CD14-positive monocyte (primary cell): ENCODE measurements at regions not wholly inside any gene's neighbourhood (a gene's known extent, or its start where the extent isn't known, plus 50 kb on each side); places are given as distances from the start of the nearest gene placed in this dataset.

ENCODE experiments used
- DNase-seq, 3 donors: peaks; one replicate each; pipeline ENCODE4 v3.0.0-alpha.2; 2011 to 2022
- H2AFZ ChIP-seq: 2 replicates; pipeline ENCODE4 v1.6.0; 2012; ENCODE audit warnings: mild to moderate bottlenecking, low read depth, low read length, inconsistent platforms; ENCODE audit not compliant: insufficient read depth, poor library complexity, severe bottlenecking
- H3K27ac ChIP-seq, 2 donors: 1 replicate in 1 of 2; 2 replicates in 1 of 2; pipeline ENCODE4 v1.5.1; 2012 to 2013; ENCODE audit warnings: low read length in 2 of 2, control low read depth in 1 of 2, inconsistent platforms in 1 of 2, low read depth in 1 of 2, mild to moderate bottlenecking in 1 of 2
- H3K27me3 ChIP-seq, 2 donors: one replicate each; pipeline versions ENCODE4 v1.6.0 to v1.6.1; 2011 to 2013; ENCODE audit warnings: low read length in 2 of 2; ENCODE audit not compliant: control insufficient read depth in 2 of 2, insufficient read depth in 2 of 2
- H3K36me3 ChIP-seq, 2 donors: replicated peaks in 1 of 2; 1 replicate in 1 of 2; 2 replicates in 1 of 2; pipeline versions ENCODE4 v1.5.1 to v1.6.1; 2012 to 2013; ENCODE audit warnings: low read length in 2 of 2, control low read depth in 1 of 2, inconsistent platforms in 1 of 2, mild to moderate bottlenecking in 1 of 2; ENCODE audit not compliant: insufficient read depth in 2 of 2, control insufficient read depth in 1 of 2
- H3K4me1 ChIP-seq, 2 donors: 1 replicate in 1 of 2; 2 replicates in 1 of 2; pipeline versions ENCODE4 v1.5.1 to v1.6.1; 2012 to 2013; ENCODE audit warnings: low read length in 2 of 2, control low read depth in 1 of 2, inconsistent platforms in 1 of 2, mild to moderate bottlenecking in 1 of 2, moderate library complexity in 1 of 2; ENCODE audit not compliant: insufficient read depth in 2 of 2, control insufficient read depth in 1 of 2
- H3K4me2 ChIP-seq: replicated peaks from 2 replicates; pipeline ENCODE3; 2012; ENCODE audit warnings: low read length, moderate library complexity, mild to moderate bottlenecking; ENCODE audit not compliant: poor library complexity, severe bottlenecking; ENCODE audit errors: extremely low read depth
- H3K4me3 ChIP-seq, 3 experiments: fragments of 200-600 bp in 1 of 3; sonication (generic) in 1 of 3; replicated peaks in 1 of 3; 1 replicate in 2 of 3; 2 replicates in 1 of 3; pipeline ENCODE4 v1.5.1; 2011 to 2013; ENCODE audit warnings: low read length in 3 of 3, mild to moderate bottlenecking in 3 of 3, control low read depth in 2 of 3, low read depth in 2 of 3, inconsistent platforms in 1 of 3, moderate library complexity in 1 of 3
- H3K79me2 ChIP-seq: 2 replicates; pipeline ENCODE4 v1.6.0; 2012; ENCODE audit warnings: mild to moderate bottlenecking, control low read depth, inconsistent platforms, low read length, moderate library complexity; ENCODE audit not compliant: insufficient read depth
- H3K9ac ChIP-seq: 2 replicates; pipeline ENCODE4 v1.6.0; 2017; ENCODE audit warnings: low read length, mild to moderate bottlenecking; ENCODE audit not compliant: insufficient read depth, poor library complexity, severe bottlenecking
- H3K9me3 ChIP-seq, 2 donors: replicated peaks in 1 of 2; 1 replicate in 1 of 2; 2 replicates in 1 of 2; pipeline versions ENCODE4 v1.5.1 to v1.6.1; 2012 to 2013; ENCODE audit warnings: low read length in 2 of 2, control low read depth in 1 of 2; ENCODE audit not compliant: control insufficient read depth in 1 of 2, insufficient read depth in 1 of 2
- H4K20me1 ChIP-seq: 2 replicates; pipeline ENCODE4 v1.6.0; 2012; ENCODE audit warnings: mild to moderate bottlenecking, low read length, control low read depth, moderate library complexity; ENCODE audit not compliant: insufficient read depth
- H3K27ac Mint-ChIP-seq, 7 donors: one replicate each; pipeline ENCODE4 v1.8.0; 2020; ENCODE audit warnings: mild to moderate bottlenecking in 7 of 7, mixed read lengths in 7 of 7, moderate library complexity in 6 of 7, inconsistent platforms in 2 of 7
- H3K27me3 Mint-ChIP-seq, 3 donors: one replicate each; pipeline ENCODE4 v1.8.0; 2021 to 2022; ENCODE audit warnings: low read depth in 3 of 3, mild to moderate bottlenecking in 3 of 3, mixed read lengths in 3 of 3, moderate library complexity in 3 of 3, inconsistent platforms in 1 of 3
- H3K36me3 Mint-ChIP-seq, 2 donors: one replicate each; pipeline ENCODE4 v1.8.0; 2020; ENCODE audit warnings: mixed read lengths in 2 of 2, inconsistent platforms in 1 of 2, mild to moderate bottlenecking in 1 of 2
- H3K4me1 Mint-ChIP-seq: one replicate; pipeline ENCODE4 v1.8.0; 2020; ENCODE audit warnings: mild to moderate bottlenecking, mixed read lengths
- H3K4me3 Mint-ChIP-seq, 2 donors: one replicate each; pipeline ENCODE4 v1.8.0; 2020; ENCODE audit warnings: mild to moderate bottlenecking in 2 of 2, mixed read lengths in 2 of 2, moderate library complexity in 1 of 2
- H3K9me3 Mint-ChIP-seq, 7 donors: one replicate each; pipeline ENCODE4 v1.8.0; 2020 to 2022; ENCODE audit warnings: mixed read lengths in 7 of 7, mild to moderate bottlenecking in 6 of 7, moderate library complexity in 6 of 7, inconsistent platforms in 2 of 7
- CTCF ChIP-seq: fragments of 200-600 bp; IDR thresholded peaks from one replicate; pipeline ENCODE4 v1.8.0; 2022; ENCODE audit warnings: antibody characterized with exemption, mild to moderate bottlenecking
- WGBS: methylation state at CpG from one replicate; pipeline ENCODE4 v1.1.5; 2013; ENCODE audit warnings: missing lambda C conversion rate; ENCODE audit not compliant: insufficient coverage; 5-methylcytosine and 5-hydroxymethylcytosine counted together
- intact Hi-C, 2 donors: fragments of 100-400 bp; cut with micrococcal nuclease; formaldehyde crosslinking; loops; one replicate each; pipeline versions ENCODE4 v1.15.0 to v1.15.1; 2023

GRCh38 chr11:86726118-86726753 lies 53.8 kb upstream of the ME3 start:
- Mint-ChIP-seq H3K27ac (no peak overlapping the region), H3K36me3 (no peaks in the 10 kb centered on the region), H3K27me3 (no peaks in the 10 kb centered on the region), H3K9me3 (peaks cover 2 to 18% (median 11%) of the 10 kb centered on the region in 7 donors), H3K4me3 (no peak overlapping the region), H3K4me1 (no peaks in the 10 kb centered on the region)
- Histone ChIP-seq H3K79me2 (no peaks in the 10 kb centered on the region), H3K36me3 (no peaks in the 10 kb centered on the region), H3K9ac (no peak overlapping the region), H4K20me1 (no peaks in the 10 kb centered on the region), H3K27me3 (no peaks in the 10 kb centered on the region), H3K27ac (no peak overlapping the region), H3K4me2 (no peak overlapping the region), H3K9me3 (peaks cover 2 to 5% of the 10 kb centered on the region in 2 donors), H3K4me1 (no peaks in the 10 kb centered on the region), H2AFZ (no peak overlapping the region), H3K4me3 (no peak overlapping the region)
- TF ChIP-seq CTCF = no peak
- intact Hi-C loops = no loop called here
- 83% methylated on average over 1 of the region's 2 CpGs for WGBS
- no peak for DNase-seq

- Histone ChIP-seq H3K79me2 (no peaks in the 10 kb centered on the region), H3K36me3 (no peaks in the 10 kb centered on the region), H4K20me1 (no peaks in the 10 kb centered on the region), H3K27ac (no peak overlapping the region), H2AFZ (no peak overlapping the region), H3K27me3 (no peaks in the 10 kb centered on the region), H3K4me2 (no peak overlapping the region), H3K9ac (no peak overlapping the region), H3K4me1 (no peaks in the 10 kb centered on the region), H3K4me3 (no peak overlapping the region), H3K9me3 (peaks cover 2 to 5% of the 10 kb centered on the region in 2 donors)
- Mint-ChIP-seq H3K27me3 (peaks cover 0 to 2% (median 0%) of the 10 kb centered on the region in 3 donors), H3K9me3 (peaks cover 2 to 18% (median 9%) of the 10 kb centered on the region in 7 donors), H3K27ac (no peak overlapping the region), H3K4me3 (no peak overlapping the region), H3K4me1 (no peaks in the 10 kb centered on the region), H3K36me3 (no peaks in the 10 kb centered on the region)
- TF ChIP-seq CTCF = no peak
- intact Hi-C loops = no loop called here
- DNase-seq = no peak
Measured at GRCh38 chr11:86724137-86724536, 51.7 kb upstream of the ME3 start.
